OCI-LY7 (cell line): ENCODE measurements at regions not wholly inside any gene's neighbourhood (a gene's known extent, or its start where the extent isn't known, plus 50 kb on each side); places are given as distances from the start of the nearest gene placed in this dataset.

ENCODE experiments used
- BruUV-seq: library from RNA; stranded (reverse); fragments of 400-500 nt; replicated peaks from 2 replicates; lab custom pipeline; 2021; lab: Mats Ljungman, UMichigan
- CTCF ChIA-PET: fragments of 300-600 bp; sonication (Branson Sonifier 250); formaldehyde crosslinking; loops from one replicate; lab custom pipeline; 2022; ENCODE audit warnings: antibody characterized with exemption; ENCODE audit not compliant: unreplicated experiment; lab: Charles Lee
- POLR2A ChIA-PET: fragments of 300-600 bp; sonication (Branson Sonifier 250); formaldehyde crosslinking; loops from one replicate; lab custom pipeline; 2022; ENCODE audit warnings: antibody characterized with exemption; lab: Charles Lee
- DNase-seq: peaks from one replicate; pipeline ENCODE4 v3.0.0-alpha.2; 2015; ENCODE audit warnings: low spot score
- H2AFZ ChIP-seq: fragments of 200-600 bp; sonication (generic), shearing (Covaris generic); 2 replicates; pipeline ENCODE4 v1.6.1; 2014; ENCODE audit warnings: mild to moderate bottlenecking, antibody characterized with exemption, low read length, moderate library complexity
- H3K27ac ChIP-seq: fragments of 200-600 bp; sonication (generic); 2 replicates; pipeline ENCODE4 v1.5.1; 2014; ENCODE audit warnings: mixed run types, low read depth, mild to moderate bottlenecking, moderate library complexity, low read length, inconsistent platforms; ENCODE audit not compliant: poor library complexity, severe bottlenecking
- H3K36me3 ChIP-seq: fragments of 200-600 bp; sonication (generic); 2 replicates; pipeline ENCODE4 v1.6.1; 2014; ENCODE audit warnings: mild to moderate bottlenecking, antibody characterized with exemption, low read length, moderate library complexity, mixed read lengths; ENCODE audit not compliant: insufficient read depth
- H3K4me1 ChIP-seq: fragments of 200-600 bp; sonication (generic); 2 replicates; pipeline ENCODE4 v1.5.1; 2014; ENCODE audit warnings: mild to moderate bottlenecking, low read length; ENCODE audit not compliant: insufficient read depth, poor library complexity, severe bottlenecking
- H3K4me2 ChIP-seq: fragments of 200-600 bp; sonication (generic); 2 replicates; pipeline ENCODE4 v1.6.1; 2014; ENCODE audit warnings: mild to moderate bottlenecking, low read length
- H3K4me3 ChIP-seq: fragments of 200-600 bp; sonication (generic); 2 replicates; pipeline ENCODE4 v1.5.1; 2014; ENCODE audit warnings: mild to moderate bottlenecking, low read depth, low read length; ENCODE audit not compliant: poor library complexity, severe bottlenecking
- H3K79me2 ChIP-seq: fragments of 200-600 bp; sonication (generic); 2 replicates; pipeline ENCODE4 v1.6.1; 2016; ENCODE audit warnings: low read depth, mild to moderate bottlenecking, low read length, moderate library complexity, mixed read lengths; ENCODE audit not compliant: insufficient read depth
- H3K9me2 ChIP-seq: fragments of 200-600 bp; sonication (generic); 2 replicates; pipeline ENCODE4 v1.6.1; 2016; ENCODE audit warnings: mild to moderate bottlenecking, low read length, mixed read lengths; ENCODE audit not compliant: insufficient read depth
- H3K9me3 ChIP-seq: fragments of 200-600 bp; sonication (generic); 2 replicates; pipeline ENCODE4 v1.6.1; 2014; ENCODE audit warnings: mild to moderate bottlenecking, mixed run types, low read length, mixed read lengths
- H4K20me1 ChIP-seq: fragments of 200-600 bp; sonication (generic); 2 replicates; pipeline ENCODE4 v1.6.1; 2014; ENCODE audit warnings: mild to moderate bottlenecking, antibody characterized with exemption, low read length, moderate library complexity, mixed read lengths; ENCODE audit not compliant: insufficient read depth
- EZH2phosphoT487 ChIP-seq: fragments of 200-600 bp; sonication (generic); IDR thresholded peaks from 2 replicates; pipeline ENCODE4 v1.6.1; 2018; ENCODE audit warnings: low read depth, borderline replicate concordance, mild to moderate bottlenecking, mixed run types, antibody characterized with exemption, low read length, moderate library complexity, mixed read lengths
- intact Hi-C: fragments of 100-400 bp; cut with micrococcal nuclease; formaldehyde crosslinking; loops from one replicate; pipeline ENCODE4 v1.10.0; 2022; ENCODE audit not compliant: unreplicated experiment
- TF ChIP-seq, protein P1 (sequence below): fragments of 200-600 bp; sonication (generic); conservative IDR thresholded peaks from 2 replicates; pipeline ENCODE4 v1.5.1; 2014; ENCODE audit warnings: mild to moderate bottlenecking, antibody characterized with exemption, low read length, moderate library complexity, mixed read lengths

DNA sequence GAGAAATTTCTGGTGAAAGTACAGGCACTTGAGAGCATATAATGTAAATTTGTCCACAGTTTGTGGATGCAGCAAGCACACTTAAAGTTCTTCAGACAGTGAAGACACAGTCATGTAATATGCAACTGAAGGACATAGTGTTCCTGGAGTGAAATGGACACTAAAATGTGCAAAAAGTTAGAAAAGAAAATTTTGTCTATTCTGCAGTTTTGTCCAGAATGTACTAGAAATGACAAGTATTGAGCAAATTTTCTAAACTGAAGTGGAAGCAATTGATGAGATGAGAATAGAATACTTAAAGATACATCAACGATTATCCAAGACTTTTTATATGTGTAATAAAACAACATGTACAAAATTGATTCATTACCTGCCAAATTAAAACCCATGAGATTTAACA is 647.0 kb upstream of the IMPG1 start:
- TF ChIP-seq EZH2phosphoT487, result no peak
- TF ChIP-seq, protein P1, sequence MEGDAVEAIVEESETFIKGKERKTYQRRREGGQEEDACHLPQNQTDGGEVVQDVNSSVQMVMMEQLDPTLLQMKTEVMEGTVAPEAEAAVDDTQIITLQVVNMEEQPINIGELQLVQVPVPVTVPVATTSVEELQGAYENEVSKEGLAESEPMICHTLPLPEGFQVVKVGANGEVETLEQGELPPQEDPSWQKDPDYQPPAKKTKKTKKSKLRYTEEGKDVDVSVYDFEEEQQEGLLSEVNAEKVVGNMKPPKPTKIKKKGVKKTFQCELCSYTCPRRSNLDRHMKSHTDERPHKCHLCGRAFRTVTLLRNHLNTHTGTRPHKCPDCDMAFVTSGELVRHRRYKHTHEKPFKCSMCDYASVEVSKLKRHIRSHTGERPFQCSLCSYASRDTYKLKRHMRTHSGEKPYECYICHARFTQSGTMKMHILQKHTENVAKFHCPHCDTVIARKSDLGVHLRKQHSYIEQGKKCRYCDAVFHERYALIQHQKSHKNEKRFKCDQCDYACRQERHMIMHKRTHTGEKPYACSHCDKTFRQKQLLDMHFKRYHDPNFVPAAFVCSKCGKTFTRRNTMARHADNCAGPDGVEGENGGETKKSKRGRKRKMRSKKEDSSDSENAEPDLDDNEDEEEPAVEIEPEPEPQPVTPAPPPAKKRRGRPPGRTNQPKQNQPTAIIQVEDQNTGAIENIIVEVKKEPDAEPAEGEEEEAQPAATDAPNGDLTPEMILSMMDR, result no peak
- no peaks in the 10 kb centered on the region for H4K20me1 ChIP-seq
- no peaks in the 10 kb centered on the region for H3K9me3 ChIP-seq
- intact Hi-C loops, result no loop called here
- no peaks in the 10 kb centered on the region for H3K4me1 ChIP-seq
- H3K79me2 ChIP-seq, result no peaks in the 10 kb centered on the region
- BruUV-seq, result no TSS peak
- H3K27ac ChIP-seq, result no peak overlapping the region
- H3K36me3 ChIP-seq, result no peaks in the 10 kb centered on the region
- H3K4me2 ChIP-seq, result no peak overlapping the region
- H3K9me2 ChIP-seq, result no peaks in the 10 kb centered on the region
- H3K4me3 ChIP-seq, result no peak overlapping the region
- no peak overlapping the region for H2AFZ ChIP-seq
- POLR2A ChIA-PET, result no interaction called here
- DNase-seq, result no peak
- CTCF ChIA-PET, result no interaction called here

DNA sequence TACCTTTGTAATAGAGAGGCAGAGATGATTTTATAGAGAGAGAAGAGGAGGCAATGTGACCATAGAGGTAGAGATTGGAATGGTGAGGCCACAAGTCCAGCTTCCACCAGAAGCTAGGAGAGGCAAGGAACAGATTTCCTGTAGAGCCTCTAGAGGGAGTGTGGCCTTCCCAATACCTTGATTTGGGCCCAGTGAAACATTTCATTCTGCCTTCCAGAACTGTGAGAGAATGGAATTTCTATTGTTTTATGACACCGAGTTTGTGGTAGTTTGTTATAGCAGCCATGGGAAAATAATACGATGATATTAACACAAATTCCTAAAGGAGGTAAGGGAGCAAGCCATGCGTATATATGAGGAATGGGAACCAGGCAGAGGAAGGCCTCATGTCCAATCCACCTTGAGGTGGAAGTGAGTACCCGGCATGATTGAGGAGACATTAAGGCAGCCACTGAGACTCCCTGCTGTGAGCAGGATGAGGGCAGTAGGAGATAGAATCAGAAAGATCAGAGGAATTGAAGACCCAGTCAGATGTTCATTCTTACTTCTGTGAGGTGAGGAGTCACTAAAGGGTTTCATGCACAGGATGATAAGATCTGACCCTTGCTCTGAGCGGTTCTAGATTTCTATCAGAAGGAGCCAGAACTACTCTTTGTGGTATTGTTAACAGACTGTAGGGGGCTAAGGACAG is 636.3 kb upstream of the IMPG1 start:
- TF ChIP-seq EZH2phosphoT487, result no peak
- TF ChIP-seq, protein P1, result no peak
- H3K9me2 ChIP-seq, result no peaks in the 10 kb centered on the region

DNA sequence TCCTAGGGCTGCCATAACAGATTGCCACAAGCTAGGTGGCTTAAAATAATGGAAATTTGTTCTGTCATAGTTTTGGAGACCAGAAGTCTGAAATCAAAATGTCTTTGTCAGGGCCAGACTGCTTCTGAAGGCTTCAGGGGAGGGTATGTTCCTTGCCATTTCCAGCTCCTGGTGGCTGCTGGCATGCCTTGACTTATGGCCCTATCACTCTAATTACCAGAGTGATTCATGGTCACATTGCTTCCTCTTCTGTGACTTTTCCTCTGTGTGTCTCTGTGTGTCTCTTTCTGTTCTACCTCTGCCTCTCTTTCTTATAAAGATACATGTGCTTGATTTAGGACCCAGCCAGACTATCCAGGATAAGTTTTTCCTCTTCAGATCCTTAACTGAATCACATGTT is 635.2 kb upstream of the IMPG1 start:
- Histone ChIP-seq H3K4me3 (no peak overlapping the region), H3K4me2 (no peak overlapping the region), H3K79me2 (no peaks in the 10 kb centered on the region), H2AFZ (no peak overlapping the region), H4K20me1 (no peaks in the 10 kb centered on the region), H3K36me3 (no peaks in the 10 kb centered on the region), H3K27ac (no peak overlapping the region), H3K4me1 (no peaks in the 10 kb centered on the region), H3K9me2 (no peaks in the 10 kb centered on the region), H3K9me3 (no peaks in the 10 kb centered on the region)
- BruUV-seq, result no TSS peak
- DNase-seq, result no peak
- ChIA-PET CTCF (no interaction called here), POLR2A (no interaction called here)
- intact Hi-C loops, result no loop called here
- TF ChIP-seq, protein P1, result no peak
- no peak for TF ChIP-seq EZH2phosphoT487

More for the DNA sequence above, 636.3 kb upstream of the IMPG1 start:
- H4K20me1 ChIP-seq, result no peaks in the 10 kb centered on the region
- H3K4me2 ChIP-seq, result no peak overlapping the region
- H3K9me3 ChIP-seq, result no peaks in the 10 kb centered on the region
- ChIA-PET CTCF (no interaction called here), POLR2A (no interaction called here)
- no peak for DNase-seq
- H3K4me3 ChIP-seq, result no peak overlapping the region
- H3K27ac ChIP-seq, result no peak overlapping the region
- H3K79me2 ChIP-seq, result no peaks in the 10 kb centered on the region
- no peaks in the 10 kb centered on the region for H3K4me1 ChIP-seq
- no peak overlapping the region for H2AFZ ChIP-seq
- intact Hi-C loops, result no loop called here
- BruUV-seq, result no TSS peak
- H3K36me3 ChIP-seq, result no peaks in the 10 kb centered on the region
